SU-DHL-6 (cell line): ENCODE measurements at regions not wholly inside any gene's neighbourhood (a gene's known extent, or its start where the extent isn't known, plus 50 kb on each side); places are given as distances from the start of the nearest gene placed in this dataset.

Experiments
- CTCF ChIP-seq: fragments of 200-600 bp; sonication (generic); IDR thresholded peaks from one replicate; pipeline ENCODE4 v1.5.1; 2017; ENCODE audit warnings: antibody characterized with exemption, mild to moderate bottlenecking, low read length, moderate library complexity; ENCODE audit not compliant: insufficient read depth, poor library complexity, severe bottlenecking
- EZH2phosphoT487 ChIP-seq: fragments of 200-600 bp; sonication (generic), shearing (Covaris generic); conservative IDR thresholded peaks from 2 replicates; pipeline ENCODE4 v1.6.1; 2018; ENCODE audit warnings: mild to moderate bottlenecking, antibody characterized with exemption, low read length, moderate library complexity, mixed read lengths

GRCh38 chr11:36822829-36823228 lies 224.8 kb upstream of the RAG2 start:
- TF ChIP-seq CTCF (no peak), EZH2phosphoT487 (no peak)
